Ectodermal cell (in vitro differentiated cells): ENCODE measurements at regions not wholly inside any gene's neighbourhood (a gene's known extent, or its start where the extent isn't known, plus 50 kb on each side); places are given as distances from the start of the nearest gene placed in this dataset.
"Not testable (repeated sequence)": the region's sequence is repeated elsewhere in the genome, so short reads cannot be mapped to it uniquely, and the experiment has no call there.

Source experiments
- H3K27ac ChIP-seq: 2 replicates; pipeline ENCODE4 v1.7.0; 2013; ENCODE audit warnings: mild to moderate bottlenecking, low read depth, low read length; ENCODE audit not compliant: insufficient read depth, poor library complexity, severe bottlenecking
- H3K27me3 ChIP-seq: 2 replicates; pipeline ENCODE4 v1.7.0; 2013; ENCODE audit warnings: mild to moderate bottlenecking, low read length; ENCODE audit not compliant: insufficient read depth, control insufficient read depth, poor library complexity, severe bottlenecking
- H3K36me3 ChIP-seq: one replicate; pipeline ENCODE4 v1.7.0; 2013; ENCODE audit warnings: low read length; ENCODE audit not compliant: control insufficient read depth, insufficient read depth
- H3K4me1 ChIP-seq: one replicate; pipeline ENCODE4 v1.7.0; 2013; ENCODE audit warnings: low read length; ENCODE audit not compliant: control insufficient read depth, insufficient read depth
- H3K4me3 ChIP-seq: 2 replicates; pipeline ENCODE4 v1.7.0; 2013; ENCODE audit warnings: low read depth, low read length, control low read depth; ENCODE audit not compliant: insufficient read depth
- H3K9me3 ChIP-seq: 2 replicates; pipeline ENCODE4 v1.7.0; 2013; ENCODE audit warnings: mild to moderate bottlenecking, low read length, moderate library complexity; ENCODE audit not compliant: control insufficient read depth
- WGBS, 2 experiments: methylation state at CpG; one replicate each; pipeline ENCODE4 v1.1.7; 2013; ENCODE audit warnings: missing lambda C conversion rate in 2 of 2; 5-methylcytosine and 5-hydroxymethylcytosine counted together

- no peaks in the 10 kb centered on the region for H3K36me3 ChIP-seq
- H3K9me3 ChIP-seq = no peaks in the 10 kb centered on the region
- WGBS, 2 experiments = 91 to 95% methylated on average over 2 of the region's 2 CpGs
- no peak overlapping the region for H3K27ac ChIP-seq
- no peaks in the 10 kb centered on the region for H3K4me1 ChIP-seq
- no peak overlapping the region for H3K4me3 ChIP-seq
- H3K27me3 ChIP-seq = no peaks in the 10 kb centered on the region
Measured at GRCh38 chr2:186138845-186139244, 347.2 kb upstream of the ZC3H15 start.

DNA sequence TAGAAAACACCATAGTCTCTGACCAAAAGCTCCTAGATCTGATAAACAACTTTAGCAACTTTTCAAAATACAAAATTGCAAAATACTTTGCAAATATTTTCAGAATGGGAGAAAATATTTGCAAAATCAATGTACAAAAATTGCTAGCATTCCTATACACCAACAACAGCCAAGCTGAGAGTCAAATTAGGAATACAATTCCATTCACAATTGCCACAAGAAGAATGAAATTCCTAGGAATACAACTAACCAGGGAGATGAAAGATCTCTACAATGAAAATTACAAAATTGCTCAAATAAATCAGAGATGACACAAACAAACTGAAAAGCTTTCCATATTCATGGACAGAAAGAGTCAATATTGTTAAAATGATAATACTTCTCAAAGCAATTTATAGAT is 327.0 kb upstream of the ZC3H15 start:
- Histone ChIP-seq H3K9me3 (peaks cover 2% of the 10 kb centered on the region), H3K36me3 (no peaks in the 10 kb centered on the region), H3K27me3 (no peaks in the 10 kb centered on the region), H3K27ac (no peak overlapping the region), H3K4me3 (no peak overlapping the region), H3K4me1 (no peaks in the 10 kb centered on the region)

- Histone ChIP-seq H3K36me3 (no peaks in the 10 kb centered on the region), H3K4me1 (no peaks in the 10 kb centered on the region), H3K27me3 (no peaks in the 10 kb centered on the region), H3K9me3 (no peaks in the 10 kb centered on the region), H3K4me3 (no peak overlapping the region), H3K27ac (no peak overlapping the region)
- WGBS, 2 experiments = 96 to 100% methylated on average over 2 of the region's 2 CpGs
Measured at GRCh38 chr2:186164325-186164724, 321.7 kb upstream of the ZC3H15 start.

- Histone ChIP-seq H3K4me1 (no peaks in the 10 kb centered on the region), H3K9me3 (no peaks in the 10 kb centered on the region), H3K4me3 (no peak overlapping the region), H3K27ac (no peak overlapping the region), H3K27me3 (no peaks in the 10 kb centered on the region), H3K36me3 (no peaks in the 10 kb centered on the region)
- WGBS, 2 experiments = no CpG with 5 or more reads among the region's 1 CpG
Measured at GRCh38 chr2:186170693-186171092, 315.4 kb upstream of the ZC3H15 start.

DNA sequence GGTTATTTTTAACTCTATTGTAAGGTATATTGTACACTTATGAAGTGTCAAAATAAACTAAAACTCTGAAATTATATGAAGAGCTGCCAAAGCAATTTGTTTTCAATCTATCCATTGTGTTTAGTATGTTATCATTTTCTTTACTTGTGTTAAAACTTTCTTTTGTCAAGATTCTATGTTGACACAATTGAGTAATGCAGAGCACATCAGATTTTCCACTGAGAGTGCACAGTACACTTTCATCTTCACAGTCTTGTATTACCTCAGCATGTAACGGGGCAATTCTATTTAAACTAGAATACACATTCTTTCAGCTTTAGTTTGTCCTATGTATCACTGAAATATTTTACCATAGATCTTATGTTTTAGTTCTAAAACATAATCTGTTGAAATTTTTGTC is 304.4 kb upstream of the ZC3H15 start:
- no peaks in the 10 kb centered on the region for H3K27me3 ChIP-seq
- H3K9me3 ChIP-seq = no peaks in the 10 kb centered on the region
- H3K4me1 ChIP-seq = no peaks in the 10 kb centered on the region
- no peak overlapping the region for H3K27ac ChIP-seq
- no peak overlapping the region for H3K4me3 ChIP-seq
- H3K36me3 ChIP-seq = no peaks in the 10 kb centered on the region
- WGBS, 2 experiments = 94 to 100% methylated on average over 1 of the region's 1 CpG

DNA sequence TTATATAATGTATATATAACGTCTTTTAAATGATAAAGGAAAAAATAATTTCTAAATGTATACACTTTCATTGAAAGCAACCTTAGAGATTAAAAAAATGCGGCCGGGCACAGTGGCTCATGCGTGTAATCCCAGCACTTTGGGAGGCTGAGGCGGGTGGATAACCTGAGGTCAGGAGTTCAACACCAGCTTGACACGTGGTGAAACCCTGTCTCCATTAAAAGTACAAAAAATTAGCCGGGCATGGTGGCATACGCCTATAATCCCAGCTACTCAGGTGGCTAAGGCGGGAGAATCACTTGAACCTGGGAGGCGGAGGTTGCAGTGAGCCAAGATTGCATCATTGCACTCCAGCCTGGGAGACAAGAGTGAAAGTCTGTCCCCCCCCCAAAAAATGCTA is 303.7 kb upstream of the ZC3H15 start:
- not testable (repeated sequence) for H3K4me3 ChIP-seq, H3K4me1 ChIP-seq, H3K27ac ChIP-seq, H3K27me3 ChIP-seq, H3K9me3 ChIP-seq, H3K36me3 ChIP-seq
- WGBS, 2 experiments = 91 to 94% methylated on average over 9 of the region's 10 CpGs

DNA sequence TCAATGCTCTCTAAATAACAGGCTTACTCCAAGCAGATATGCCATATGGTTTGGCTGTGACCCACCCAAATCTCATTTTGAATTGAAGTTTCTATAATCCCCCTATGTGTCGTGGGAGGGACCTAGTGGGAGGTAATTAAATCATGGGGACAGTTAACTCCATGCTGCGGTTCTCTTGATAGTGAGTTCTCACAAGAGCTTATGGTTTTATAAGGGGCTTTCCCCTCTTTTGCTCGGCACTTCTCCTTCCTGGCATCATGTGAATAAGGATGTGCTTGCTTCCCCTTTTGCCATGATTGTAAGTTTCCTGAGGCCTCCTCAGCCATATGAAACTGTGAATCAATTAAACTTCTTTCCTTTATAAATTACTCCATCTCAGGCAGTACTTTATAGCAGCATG is 302.7 kb upstream of the ZC3H15 start:
- no peaks in the 10 kb centered on the region for H3K36me3 ChIP-seq
- H3K27ac ChIP-seq = no peak overlapping the region
- no peak overlapping the region for H3K4me3 ChIP-seq
- no peaks in the 10 kb centered on the region for H3K27me3 ChIP-seq
- H3K4me1 ChIP-seq = no peaks in the 10 kb centered on the region
- no peaks in the 10 kb centered on the region for H3K9me3 ChIP-seq
- WGBS, 2 experiments = 85% methylated on average over 3 of the region's 3 CpGs

- no peak overlapping the region for H3K4me3 ChIP-seq
- no peak overlapping the region for H3K27ac ChIP-seq
- no peaks in the 10 kb centered on the region for H3K27me3 ChIP-seq
- H3K9me3 ChIP-seq = no peaks in the 10 kb centered on the region
- H3K4me1 ChIP-seq = no peaks in the 10 kb centered on the region
- H3K36me3 ChIP-seq = no peaks in the 10 kb centered on the region
Measured at GRCh38 chr2:186187854-186188253, 298.2 kb upstream of the ZC3H15 start.

GRCh38 chr2:186189816-186190215 is 296.2 kb upstream of the ZC3H15 start:
- no peak overlapping the region for H3K27ac ChIP-seq
- no peaks in the 10 kb centered on the region for H3K9me3 ChIP-seq
- H3K36me3 ChIP-seq = no peaks in the 10 kb centered on the region
- no peaks in the 10 kb centered on the region for H3K27me3 ChIP-seq
- no peak overlapping the region for H3K4me3 ChIP-seq
- no peaks in the 10 kb centered on the region for H3K4me1 ChIP-seq

DNA sequence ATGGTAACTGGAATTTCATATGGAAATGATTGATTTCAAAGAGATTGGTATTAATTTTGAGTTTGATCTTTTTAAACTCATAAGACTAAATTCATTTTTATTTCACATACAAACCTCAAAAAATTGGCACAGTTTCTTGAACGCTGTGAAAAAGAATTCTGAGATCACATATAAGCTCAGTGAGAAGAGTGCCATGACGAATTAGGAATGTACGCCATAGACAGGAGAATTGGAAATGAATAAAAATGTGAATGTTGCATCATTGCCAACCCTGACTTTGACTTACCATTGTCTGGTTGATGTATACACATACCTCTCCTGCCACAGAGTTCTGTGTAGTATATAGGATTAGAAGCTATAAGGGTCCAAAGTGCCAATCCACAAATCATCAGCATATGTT is 290.4 kb upstream of the ZC3H15 start:
- Histone ChIP-seq H3K4me3 (no peak overlapping the region), H3K9me3 (no peaks in the 10 kb centered on the region), H3K36me3 (no peaks in the 10 kb centered on the region), H3K27me3 (no peaks in the 10 kb centered on the region), H3K4me1 (no peaks in the 10 kb centered on the region), H3K27ac (no peak overlapping the region)
- 96 to 98% methylated on average over 3 of the region's 3 CpGs for WGBS, 2 experiments

- H3K27me3 ChIP-seq = no peaks in the 10 kb centered on the region
- WGBS, 2 experiments = no CpG with 5 or more reads among the region's 1 CpG
- H3K4me3 ChIP-seq = no peak overlapping the region
Measured at GRCh38 chr2:186197955-186198354, 288.1 kb upstream of the ZC3H15 start.

More at GRCh38 chr2:186197955-186198354, 288.1 kb upstream of the ZC3H15 start:
- H3K9me3 ChIP-seq = no peaks in the 10 kb centered on the region
- H3K4me1 ChIP-seq = no peaks in the 10 kb centered on the region
- no peak overlapping the region for H3K27ac ChIP-seq
- H3K36me3 ChIP-seq = no peaks in the 10 kb centered on the region
